ENCODE measurements at regions not wholly inside any gene's neighbourhood (a gene's known extent, or its start where the extent isn't known, plus 50 kb on each side); places are given as distances from the start of the nearest gene placed in this dataset.

- Histone ChIP-seq H3K27me3 (ENCODE audit: control insufficient read depth, insufficient read depth, low read length) (no peaks in the 10 kb centered on the region), H3K4me3 (ENCODE audit: low read depth, low read length) (no peak overlapping the region), H3K9me3 (ENCODE audit: control insufficient read depth, insufficient read depth, low read length) (no peaks in the 10 kb centered on the region), H3K27ac (ENCODE audit: low read depth, low read length) (no peak overlapping the region)
- TF ChIP-seq CTCF (IDR thresholded peaks at IDR 0.05; ENCODE audit: low read depth, low read length), result no peak
- DNase-seq (ENCODE audit: low read depth, low spot score), result no peak
- ChIA-PET CTCF (no interaction called here), POLR2A (no interaction called here)
These were observed 176.7 kb upstream of the CADPS start for GRCh38 chr3:63051920-63052319.

GRCh38 chr3:63056932-63057331 lies 181.7 kb upstream of the CADPS start:
- ChIA-PET POLR2A (no interaction called here), CTCF (no interaction called here)
- H3K27ac ChIP-seq (ENCODE audit: low read depth, low read length), result no peak overlapping the region
- no peak for TF ChIP-seq CTCF (IDR thresholded peaks at IDR 0.05; ENCODE audit: low read depth, low read length)
- H3K27me3 ChIP-seq (ENCODE audit: control insufficient read depth, insufficient read depth, low read length), result no peaks in the 10 kb centered on the region
- no peaks in the 10 kb centered on the region for H3K9me3 ChIP-seq (ENCODE audit: control insufficient read depth, insufficient read depth, low read length)
- no peak for DNase-seq (ENCODE audit: low read depth, low spot score)
- no peak overlapping the region for H3K4me3 ChIP-seq (ENCODE audit: low read depth, low read length)

GRCh38 chr3:63060412-63060811 lies 185.2 kb upstream of the CADPS start:
- no peak overlapping the region for H3K4me3 ChIP-seq (ENCODE audit: low read depth, low read length)
- H3K27me3 ChIP-seq (ENCODE audit: control insufficient read depth, insufficient read depth, low read length), result no peaks in the 10 kb centered on the region
- H3K27ac ChIP-seq (ENCODE audit: low read depth, low read length), result no peak overlapping the region
- POLR2A ChIA-PET, result no interaction called here
- CTCF ChIA-PET, result no interaction called here
- H3K9me3 ChIP-seq (ENCODE audit: control insufficient read depth, insufficient read depth, low read length), result no peaks in the 10 kb centered on the region; the same call in 1 of the 2 replicates
- no peak for TF ChIP-seq CTCF (IDR thresholded peaks at IDR 0.05; ENCODE audit: low read depth, low read length)
- DNase-seq (ENCODE audit: low read depth, low spot score), result no peak

GRCh38 chr3:63061449-63061848 lies 186.2 kb upstream of the CADPS start:
- no peaks in the 10 kb centered on the region for H3K27me3 ChIP-seq (ENCODE audit: control insufficient read depth, insufficient read depth, low read length)
- no peak overlapping the region for H3K27ac ChIP-seq (ENCODE audit: low read depth, low read length)
- POLR2A ChIA-PET, result no interaction called here
- no peak overlapping the region for H3K4me3 ChIP-seq (ENCODE audit: low read depth, low read length)
- no peak for DNase-seq (ENCODE audit: low read depth, low spot score)
- CTCF ChIA-PET, result no interaction called here
- H3K9me3 ChIP-seq (ENCODE audit: control insufficient read depth, insufficient read depth, low read length), result peaks cover 2% of the 10 kb centered on the region; the same call in 1 of the 2 replicates
- no peak for TF ChIP-seq CTCF (IDR thresholded peaks at IDR 0.05; ENCODE audit: low read depth, low read length)

- Histone ChIP-seq H3K9me3 (ENCODE audit: control insufficient read depth, insufficient read depth, low read length) (peaks cover 2% of the 10 kb centered on the region; the same call in 1 of the 2 replicates), H3K4me3 (ENCODE audit: low read depth, low read length) (no peak overlapping the region), H3K27me3 (ENCODE audit: control insufficient read depth, insufficient read depth, low read length) (no peaks in the 10 kb centered on the region), H3K27ac (ENCODE audit: low read depth, low read length) (no peak overlapping the region)
- TF ChIP-seq CTCF (IDR thresholded peaks at IDR 0.05; ENCODE audit: low read depth, low read length), result no peak
- DNase-seq (ENCODE audit: low read depth, low spot score), result no peak
- ChIA-PET POLR2A (no interaction called here), CTCF (no interaction called here)
These were observed 189.1 kb upstream of the CADPS start for GRCh38 chr3:63064209-63064755.

All from AG04450 (cell line).